Coronary artery (tissue), 2 donors: ENCODE measurements at regions not wholly inside any gene's neighbourhood (a gene's known extent, or its start where the extent isn't known, plus 50 kb on each side); places are given as distances from the start of the nearest gene placed in this dataset.

Source experiments
- DNase-seq: peaks from one replicate; pipeline ENCODE4 v3.0.0-alpha.2; 2017; ENCODE audit warnings: low spot score
- H3K27ac ChIP-seq, 2 donors: fragments of 200-600 bp; sonication (generic); one replicate each; pipeline ENCODE4 v1.5.1; 2016 to 2019
- H3K4me3 ChIP-seq: fragments of 200-600 bp; sonication (generic); 2 replicates; pipeline ENCODE4 v1.5.1; 2016; ENCODE audit warnings: mild to moderate bottlenecking, moderate library complexity
- CTCF ChIP-seq: fragments of 200-600 bp; sonication (generic); IDR thresholded peaks from one replicate; pipeline ENCODE4 v1.5.1; 2019; ENCODE audit warnings: antibody characterized with exemption

GRCh38 chr16:80369138-80369958, 171.4 kb upstream of the DYNLRB2 start:
- no peak overlapping the region for H3K4me3 ChIP-seq
- peak; percentile 29 for DNase-seq
- TF ChIP-seq CTCF: peak; percentile 14
- no peak overlapping the region for H3K27ac ChIP-seq

DNA sequence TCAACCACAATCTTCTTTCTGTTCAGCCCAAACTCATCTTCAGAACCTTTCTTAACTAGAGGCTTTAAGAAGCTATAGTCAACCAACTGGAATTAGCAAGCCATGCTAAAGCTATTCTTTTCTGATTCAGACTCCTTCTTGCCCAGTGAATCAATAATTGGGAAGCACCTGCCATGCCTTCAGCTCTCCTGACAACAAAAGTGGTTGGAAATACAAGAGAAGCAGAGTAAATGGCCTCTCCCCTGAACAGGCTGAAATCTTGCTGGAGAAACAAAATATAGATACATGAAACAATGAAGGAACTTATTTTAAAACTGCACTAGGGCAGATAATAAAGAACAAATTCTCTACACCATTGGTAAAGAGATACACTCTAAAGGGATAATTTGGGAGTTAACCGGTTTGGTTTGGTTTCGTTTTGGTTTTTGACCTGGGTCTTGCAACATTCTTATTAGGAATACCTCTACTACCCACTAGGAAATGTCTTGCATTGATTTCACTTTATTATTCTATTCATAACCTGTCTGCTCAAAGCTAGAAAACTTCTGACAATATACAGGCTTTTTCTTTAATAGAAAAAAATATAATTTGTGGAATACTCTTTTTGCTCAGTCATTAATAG, 173.6 kb upstream of the DYNLRB2 start:
- Histone ChIP-seq H3K4me3 (no peak overlapping the region), H3K27ac (no peak overlapping the region)
- no peak for TF ChIP-seq CTCF
- DNase-seq: no peak

- no peak for TF ChIP-seq CTCF
- Histone ChIP-seq H3K27ac (no peak overlapping the region), H3K4me3 (no peak overlapping the region)
- DNase-seq: no peak
Measured at GRCh38 chr16:80366023-80366422, 174.8 kb upstream of the DYNLRB2 start.

- no peak for TF ChIP-seq CTCF
- DNase-seq: peak; percentile 26
- Histone ChIP-seq H3K4me3 (no peak overlapping the region), H3K27ac (no peak overlapping the region)
Measured at GRCh38 chr16:80362816-80363215, 178.0 kb upstream of the DYNLRB2 start.

DNA sequence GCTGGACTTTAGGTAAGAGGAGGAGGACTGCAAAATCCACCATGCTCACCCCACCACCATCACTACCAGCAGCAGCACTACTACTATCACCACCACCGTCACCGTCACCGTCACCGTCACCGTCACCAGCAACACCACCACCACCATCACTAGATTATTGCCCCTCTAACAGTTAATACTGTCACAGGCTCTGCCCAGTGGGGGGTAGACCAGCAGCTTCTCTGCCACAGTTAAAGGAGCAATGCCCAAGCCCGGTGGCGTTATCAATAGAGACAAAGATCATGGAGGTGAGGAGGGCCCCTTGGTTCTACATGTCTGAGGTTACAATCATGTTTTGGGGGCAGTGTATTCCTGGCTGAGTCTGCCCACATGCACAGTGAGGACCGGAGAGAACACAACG, 184.4 kb upstream of the DYNLRB2 start:
- peak; percentile 49 for DNase-seq
- H3K27ac ChIP-seq: no peak overlapping the region
- no peak for TF ChIP-seq CTCF
- H3K4me3 ChIP-seq: no peak overlapping the region

- H3K27ac ChIP-seq: no peak overlapping the region
- TF ChIP-seq CTCF: no peak
- H3K4me3 ChIP-seq: no peak overlapping the region
Measured at GRCh38 chr16:80355335-80355734, 185.5 kb upstream of the DYNLRB2 start.

GRCh38 chr16:80350061-80350460, 190.7 kb upstream of the DYNLRB2 start:
- H3K4me3 ChIP-seq: no peak overlapping the region
- no peak for TF ChIP-seq CTCF
- no peak overlapping the region for H3K27ac ChIP-seq
- no peak for DNase-seq

More at GRCh38 chr16:80355335-80355734, 185.5 kb upstream of the DYNLRB2 start:
- DNase-seq: no peak
